ENCODE measurements at regions not wholly inside any gene's neighbourhood (a gene's known extent, or its start where the extent isn't known, plus 50 kb on each side); places are given as distances from the start of the nearest gene placed in this dataset.
"Not testable (repeated sequence)": the region's sequence is repeated elsewhere in the genome, so short reads cannot be mapped to it uniquely, and the experiment has no call there.

GRCh38 chr3:75453839-75454238 is 210.3 kb upstream of the FRG2C start:
- DNase-seq: not testable (repeated sequence)

- not testable (repeated sequence) for DNase-seq
Measured at GRCh38 chr3:75474530-75474929, 189.6 kb upstream of the FRG2C start.

- DNase-seq: not testable (repeated sequence)
Measured at GRCh38 chr3:75496600-75496999, 167.5 kb upstream of the FRG2C start.

DNA sequence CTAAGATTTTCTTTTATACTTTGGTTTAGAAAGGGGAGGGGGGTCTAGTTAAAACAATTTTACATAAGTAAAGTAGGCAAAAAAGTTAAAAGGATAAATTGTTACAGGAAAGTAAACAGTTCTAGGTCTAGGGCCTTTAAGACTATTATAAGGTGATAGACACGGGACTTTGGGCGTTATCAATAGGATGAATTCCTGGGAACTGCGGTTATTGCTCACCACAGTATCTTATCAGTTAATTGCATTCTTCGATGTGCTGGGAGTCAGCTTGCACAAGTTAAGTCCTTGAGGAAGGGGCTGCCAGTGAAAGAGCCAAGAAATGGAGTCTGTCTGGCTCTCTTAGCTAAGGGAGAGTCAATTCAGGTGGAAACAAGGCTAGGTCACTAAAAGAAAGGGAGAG is 163.8 kb upstream of the FRG2C start:
- not testable (repeated sequence) for DNase-seq

- DNase-seq: not testable (repeated sequence)
Measured at GRCh38 chr3:75502171-75502570, 162.0 kb upstream of the FRG2C start.

GRCh38 chr3:75502769-75503756 is 161.1 kb upstream of the FRG2C start:
- DNase-seq: not testable (repeated sequence)

DNA sequence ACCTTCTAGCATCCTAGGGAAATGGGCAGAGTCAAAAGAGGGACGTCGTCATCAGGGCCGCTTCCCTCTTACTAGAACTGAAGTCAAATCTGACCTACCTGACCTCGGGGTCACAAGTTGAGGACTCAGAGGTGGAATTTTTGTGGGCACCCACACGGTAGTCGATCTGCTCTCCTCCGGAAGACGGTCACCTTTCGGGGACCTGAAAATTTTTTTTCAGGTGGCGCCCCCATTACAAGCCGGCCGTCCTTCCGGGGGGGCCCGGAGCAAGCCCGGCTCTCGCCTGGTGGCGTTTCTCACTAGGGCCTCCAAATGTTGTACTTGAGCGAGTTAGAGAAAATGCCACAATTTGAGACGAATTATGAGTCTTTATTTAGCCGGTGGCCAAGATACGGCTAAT is 157.5 kb upstream of the FRG2C start:
- no peak for DNase-seq

DNA sequence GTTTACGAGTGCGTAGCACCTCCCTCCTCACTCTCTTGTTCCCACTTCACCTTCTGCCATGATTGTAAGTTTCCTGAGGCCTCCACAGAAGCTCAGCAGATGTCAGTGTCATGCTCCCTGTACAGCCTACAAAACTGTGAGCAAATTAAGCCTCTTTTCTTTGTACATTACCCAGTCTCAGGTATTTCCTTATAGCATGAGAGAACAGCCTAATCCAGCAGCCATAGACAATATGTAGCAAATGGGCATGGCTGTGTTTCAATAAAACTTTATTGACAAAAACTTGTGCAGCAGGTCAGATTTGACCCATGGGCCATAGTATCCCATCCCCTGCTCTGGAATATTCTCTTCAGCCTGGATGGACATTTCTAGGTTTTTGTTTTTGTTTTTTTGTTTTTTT is 156.2 kb upstream of the FRG2C start:
- DNase-seq: not testable (repeated sequence)

DNA sequence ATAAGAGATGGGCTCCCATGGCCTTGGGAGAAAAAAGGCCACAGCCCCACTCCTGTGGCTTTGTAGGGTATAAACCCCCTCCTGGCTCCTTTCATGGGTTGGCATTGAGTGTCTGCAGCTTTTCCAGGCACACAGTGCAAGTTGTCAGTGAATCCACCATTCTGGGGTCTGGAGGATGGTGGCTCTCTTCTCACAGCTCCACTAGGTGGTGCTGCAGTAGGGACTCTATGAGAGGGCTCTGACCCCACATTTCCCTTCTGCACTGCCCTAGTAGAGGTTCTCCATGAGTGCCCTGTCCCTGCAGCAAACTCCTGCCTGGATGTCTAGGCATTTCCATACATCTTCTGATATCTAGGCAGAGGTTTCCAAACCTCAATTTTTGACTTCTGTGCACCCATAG is 136.5 kb upstream of the FRG2C start:
- DNase-seq: not testable (repeated sequence)

DNA sequence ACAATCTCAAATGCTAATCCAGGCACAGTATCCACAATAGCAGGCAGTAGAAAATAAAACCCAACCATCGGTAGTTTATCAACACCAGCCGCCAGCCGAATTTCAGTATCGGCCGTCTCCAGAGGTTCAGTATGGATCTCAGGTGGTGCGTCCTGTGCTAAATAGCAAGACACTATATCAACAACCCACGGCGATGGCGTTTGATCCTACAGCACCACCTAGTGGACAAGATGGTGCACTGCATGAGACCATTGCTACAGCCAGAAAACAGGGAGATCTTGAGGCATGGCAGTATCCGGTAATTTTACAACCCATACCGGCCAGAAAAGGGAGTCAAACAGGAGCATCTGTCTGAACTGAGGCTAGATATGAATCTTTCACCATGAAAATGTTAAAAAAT is 112.0 kb upstream of the FRG2C start:
- not testable (repeated sequence) for DNase-seq

DNA sequence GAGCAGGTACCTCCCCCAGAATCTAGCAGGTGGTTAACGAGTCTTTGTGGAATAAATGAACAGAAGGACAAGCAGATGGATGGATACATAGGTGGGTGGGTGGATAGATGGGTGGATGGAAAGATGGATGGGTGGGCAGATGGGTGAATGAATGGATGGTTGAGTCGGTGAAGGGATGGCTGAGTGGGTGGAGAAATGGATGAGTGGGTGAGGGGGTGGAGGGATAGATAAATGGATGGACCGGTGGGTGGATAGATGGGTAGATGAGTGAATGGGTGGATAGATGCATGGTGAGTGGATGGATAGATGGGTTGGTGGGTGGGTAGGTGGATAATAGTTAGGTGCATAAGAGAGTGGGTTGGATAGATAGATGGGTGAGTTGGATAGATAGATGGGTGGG is 99.7 kb upstream of the FRG2C start:
- DNase-seq: not testable (repeated sequence)

- DNase-seq: not testable (repeated sequence)
Measured at GRCh38 chr3:75572303-75572702, 91.8 kb upstream of the FRG2C start.

DNA sequence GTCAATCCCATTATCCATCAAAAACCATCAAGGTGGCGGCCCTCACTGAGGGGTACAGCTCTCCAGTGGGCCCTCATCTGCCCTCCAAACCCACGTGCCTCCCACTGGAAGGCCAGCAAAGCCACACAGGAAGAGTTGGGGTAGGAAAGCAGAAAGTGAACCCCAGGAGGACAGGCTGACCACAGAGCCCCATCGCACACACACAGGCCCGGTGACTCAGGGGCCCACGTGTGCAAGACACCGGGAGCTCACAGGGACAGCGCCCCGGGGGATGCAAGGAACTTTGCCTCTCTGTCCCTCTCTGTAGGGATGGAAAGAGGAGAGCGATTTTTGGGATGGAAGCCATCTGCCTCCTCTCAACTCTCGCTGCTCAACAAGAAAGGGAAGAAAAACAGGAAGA is 85.0 kb upstream of the FRG2C start:
- not testable (repeated sequence) for DNase-seq

DNA sequence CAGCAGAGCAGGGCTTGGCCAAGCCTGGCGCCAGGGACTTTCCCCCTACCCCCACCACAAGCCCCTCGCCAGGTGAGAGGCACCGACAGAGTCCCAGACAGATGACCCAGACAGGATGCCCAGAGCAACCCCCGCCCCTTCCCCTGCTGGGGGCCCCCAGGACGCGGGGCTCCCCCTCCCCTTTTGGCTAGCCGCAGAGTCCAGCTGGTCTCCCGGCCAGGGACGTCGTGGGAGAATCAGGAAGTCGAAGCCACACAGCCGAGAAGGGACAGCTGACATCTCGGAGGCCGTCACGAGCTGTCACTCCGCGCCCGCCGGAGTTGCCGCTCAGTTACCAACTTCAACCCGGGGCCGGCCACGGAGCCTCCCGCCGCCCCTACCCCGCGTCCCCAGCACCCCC is 84.6 kb upstream of the FRG2C start:
- not testable (repeated sequence) for DNase-seq

- DNase-seq: not testable (repeated sequence)
Measured at GRCh38 chr3:75579981-75580782, 83.9 kb upstream of the FRG2C start.

- not testable (repeated sequence) for DNase-seq
Measured at GRCh38 chr3:75582536-75582935, 81.6 kb upstream of the FRG2C start.

- DNase-seq: not testable (repeated sequence)
Measured at GRCh38 chr3:75583116-75583515, 81.0 kb upstream of the FRG2C start.

GRCh38 chr3:75587695-75588094 is 76.4 kb upstream of the FRG2C start:
- DNase-seq: not testable (repeated sequence)

DNA sequence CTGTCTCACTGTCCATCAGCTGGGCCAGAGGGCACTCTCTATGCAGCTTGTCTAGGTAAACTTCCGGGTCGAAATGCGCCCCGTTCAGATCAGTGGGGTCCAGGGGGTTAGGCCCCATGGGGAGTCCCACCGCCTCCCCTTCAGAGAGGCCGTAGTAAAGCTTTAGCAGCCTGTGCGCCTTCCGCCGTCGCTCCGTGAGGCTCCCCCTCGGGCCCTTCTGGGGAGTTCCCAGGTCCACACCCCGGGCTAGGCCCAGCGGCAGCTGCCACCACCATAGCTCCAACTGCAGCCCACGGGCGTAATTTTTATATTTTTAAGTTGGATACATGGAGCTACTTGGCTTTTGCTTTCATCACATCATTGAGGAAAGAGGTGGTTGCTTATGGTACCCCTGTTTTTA is 73.7 kb upstream of the FRG2C start:
- DNase-seq: not testable (repeated sequence)

DNA sequence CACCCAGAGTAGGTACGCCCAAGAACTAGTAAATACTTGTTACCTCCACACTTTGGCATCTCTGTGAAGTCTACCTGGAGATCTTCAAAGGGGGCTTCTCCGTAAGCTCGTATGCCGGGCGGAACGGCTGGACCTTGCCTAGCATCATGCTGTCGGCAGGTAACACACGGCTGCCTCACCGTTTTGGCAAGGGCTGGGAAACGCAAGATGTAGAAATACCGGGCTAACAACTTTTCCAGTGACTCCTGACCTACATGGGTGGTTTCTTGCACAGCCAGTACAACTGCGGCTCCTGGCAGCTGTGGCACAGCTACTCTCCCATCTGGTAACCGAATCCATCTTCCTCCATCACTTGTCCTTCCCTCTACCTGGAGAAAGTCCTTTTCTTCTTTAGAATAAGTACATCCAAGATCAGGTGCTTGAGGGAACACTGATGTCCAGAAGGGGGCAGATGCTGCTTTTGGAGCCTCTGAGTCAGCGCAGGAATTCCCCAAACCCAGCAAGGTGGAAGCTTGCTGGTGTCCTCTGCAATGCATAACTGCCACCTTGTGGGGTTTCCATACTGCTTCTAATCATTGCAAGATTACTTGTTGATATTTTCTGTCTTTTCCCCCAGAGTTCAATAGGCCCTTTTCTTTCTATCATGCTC is 59.7 kb upstream of the FRG2C start:
- peak; percentile 11 for DNase-seq

DNA sequence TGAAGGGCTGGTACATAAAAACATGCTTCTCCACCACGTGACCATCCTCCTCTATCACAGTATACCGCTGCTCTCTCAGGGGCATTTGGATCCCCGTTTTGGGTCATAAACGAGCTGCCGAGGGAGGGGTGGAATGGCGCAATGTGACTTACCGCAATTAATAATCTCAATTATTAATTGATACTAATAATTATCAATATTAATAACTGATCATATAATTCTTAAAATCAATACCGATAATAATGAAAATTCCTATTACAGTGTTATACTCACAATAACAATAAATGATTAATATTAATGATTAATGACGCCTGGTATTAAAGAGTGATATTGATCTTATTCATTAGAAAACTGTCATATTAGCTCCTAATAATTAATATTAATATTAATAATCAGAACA is 56.1 kb upstream of the FRG2C start:
- not testable (repeated sequence) for DNase-seq

GRCh38 chr3:75609598-75609997 is 54.5 kb upstream of the FRG2C start:
- not testable (repeated sequence) for DNase-seq

- DNase-seq: no peak
Measured at GRCh38 chr3:75610773-75611172, 53.4 kb upstream of the FRG2C start.

Measured in DMS53 (cell line).